Left ventricle myocardium inferior (tissue), 1 donor: ENCODE measurements at regions not wholly inside any gene's neighbourhood (a gene's known extent, or its start where the extent isn't known, plus 50 kb on each side); places are given as distances from the start of the nearest gene placed in this dataset.

Experiments used
- DNase-seq: peaks from one replicate; pipeline ENCODE4 v3.0.0-alpha.2; 2020
- H3K27ac ChIP-seq: fragments of 200-600 bp; replicated peaks from 2 replicates; pipeline ENCODE4 v1.8.0; 2021
- H3K27me3 ChIP-seq: fragments of 200-600 bp; 2 replicates; pipeline ENCODE4 v1.8.0; 2021; ENCODE audit warnings: low read depth
- H3K36me3 ChIP-seq: fragments of 200-600 bp; 2 replicates; pipeline ENCODE4 v1.8.0; 2021
- H3K4me1 ChIP-seq: fragments of 200-600 bp; 2 replicates; pipeline ENCODE4 v1.8.0; 2021
- H3K4me3 ChIP-seq: fragments of 200-600 bp; 2 replicates; pipeline ENCODE4 v1.8.0; 2021; ENCODE audit warnings: mild to moderate bottlenecking, moderate library complexity
- H3K9me3 ChIP-seq: fragments of 200-600 bp; replicated peaks from 2 replicates; pipeline ENCODE4 v1.8.0; 2021
- CTCF ChIP-seq: fragments of 200-600 bp; IDR thresholded peaks from 2 replicates; pipeline ENCODE4 v1.8.0; 2021; ENCODE audit warnings: antibody characterized with exemption, mild to moderate bottlenecking, borderline replicate concordance
- intact Hi-C: fragments of 100-400 bp; cut with micrococcal nuclease; formaldehyde crosslinking; loops from one replicate; pipeline ENCODE4 v1.11.0; 2022
- donor health status: DM: no; HTN: yes; CAD: no; lungs with severe emphysema.

- no peaks in the 10 kb centered on the region for H3K27me3 ChIP-seq
- no peak for DNase-seq
- no peaks in the 10 kb centered on the region for H3K36me3 ChIP-seq
- H3K4me1 ChIP-seq, result peaks cover 6% of the 10 kb centered on the region
- intact Hi-C loops, result no loop called here
- no peaks in the 10 kb centered on the region for H3K9me3 ChIP-seq
- no peak overlapping the region for H3K27ac ChIP-seq
- TF ChIP-seq CTCF, result no peak
- no peak overlapping the region for H3K4me3 ChIP-seq
Observed at GRCh38 chr10:44053391-44053790, 331.5 kb downstream of the CXCL12 start.

DNA sequence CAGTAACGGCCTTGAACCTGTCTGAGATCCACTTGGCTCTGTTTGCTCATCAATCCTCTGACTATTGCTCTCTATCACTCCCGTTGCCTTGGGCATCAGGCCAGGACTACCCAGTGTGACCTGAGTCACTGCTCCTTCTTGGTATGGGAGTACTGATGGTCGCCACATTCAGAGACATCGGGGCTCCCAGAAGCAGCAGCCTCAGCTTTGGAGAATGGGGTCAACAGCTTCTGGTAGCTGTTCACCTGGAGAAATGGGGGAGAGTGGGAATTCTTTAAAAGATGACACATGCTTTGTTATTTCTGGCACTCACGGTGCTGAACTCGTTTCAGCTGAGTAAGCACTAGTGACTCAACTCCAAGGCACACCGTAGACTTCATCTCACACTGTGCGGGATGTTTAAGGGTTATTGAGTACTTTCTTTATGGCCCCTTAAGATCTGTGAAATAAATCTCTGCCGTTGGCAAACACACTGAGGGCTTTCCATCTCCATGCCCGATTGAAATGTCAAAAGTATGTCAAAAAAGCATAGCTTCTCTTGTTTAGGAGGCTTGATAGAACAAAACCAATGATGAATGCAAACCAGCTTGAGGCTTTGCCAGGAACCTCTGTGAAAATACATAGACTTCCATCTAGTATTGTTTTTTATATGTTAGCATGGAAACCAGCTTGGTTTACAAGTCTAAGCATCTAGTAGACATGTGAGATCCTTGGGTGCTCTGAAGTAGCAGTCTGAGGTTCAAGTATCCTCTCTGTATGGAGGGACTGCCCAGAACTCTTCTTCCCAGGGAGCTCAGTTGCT, 333.1 kb downstream of the CXCL12 start:
- peaks cover 14% of the 10 kb centered on the region for H3K4me1 ChIP-seq
- TF ChIP-seq CTCF, result no peak
- H3K9me3 ChIP-seq, result no peaks in the 10 kb centered on the region
- no peaks in the 10 kb centered on the region for H3K27me3 ChIP-seq
- no peaks in the 10 kb centered on the region for H3K36me3 ChIP-seq
- intact Hi-C loops, result no loop called here
- no peak for DNase-seq
- no peak overlapping the region for H3K27ac ChIP-seq
- H3K4me3 ChIP-seq, result no peak overlapping the region

GRCh38 chr10:44051091-44051490, 333.8 kb downstream of the CXCL12 start:
- no peaks in the 10 kb centered on the region for H3K27me3 ChIP-seq
- H3K4me1 ChIP-seq, result peaks cover 14% of the 10 kb centered on the region
- no peak for DNase-seq
- H3K27ac ChIP-seq, result no peak overlapping the region
- H3K4me3 ChIP-seq, result no peak overlapping the region
- H3K36me3 ChIP-seq, result no peaks in the 10 kb centered on the region
- TF ChIP-seq CTCF, result no peak
- intact Hi-C loops, result no loop called here
- no peaks in the 10 kb centered on the region for H3K9me3 ChIP-seq

DNA sequence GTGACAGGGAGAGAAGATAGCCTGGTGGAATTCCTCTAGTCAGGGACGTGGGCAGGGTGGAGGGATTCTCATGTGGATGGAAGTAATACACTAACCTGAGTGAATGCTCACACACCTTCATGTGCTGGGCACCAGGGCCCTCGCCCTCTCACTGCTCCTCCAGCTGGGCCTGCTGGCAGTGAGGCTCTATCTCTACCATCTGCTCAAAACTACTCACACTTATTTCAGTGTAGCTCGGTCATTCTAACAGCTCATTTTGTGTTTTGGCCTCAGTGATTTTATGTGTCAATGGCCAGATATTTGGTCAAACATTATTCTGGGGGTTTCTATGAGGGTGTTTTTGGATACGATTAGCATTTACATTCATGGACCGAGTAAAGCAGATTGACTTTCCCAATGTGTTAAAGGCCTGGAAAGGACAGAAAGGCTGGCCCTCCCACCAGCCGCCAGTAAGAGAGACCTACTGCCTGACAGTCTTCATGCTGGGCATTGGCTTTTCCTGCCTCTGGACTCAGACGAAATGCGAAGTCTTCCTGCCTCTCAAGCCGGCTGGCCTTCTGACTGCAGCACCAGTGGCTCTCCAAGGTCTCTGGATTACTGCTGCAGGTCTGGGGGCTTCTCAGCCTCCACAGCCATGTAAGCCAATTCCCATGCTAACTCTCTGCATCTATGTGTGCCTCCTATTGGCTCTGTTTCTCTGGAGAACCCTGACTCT, 335.4 kb downstream of the CXCL12 start:
- Histone ChIP-seq H3K9me3 (no peaks in the 10 kb centered on the region), H3K4me3 (no peak overlapping the region), H3K36me3 (no peaks in the 10 kb centered on the region), H3K27me3 (no peaks in the 10 kb centered on the region), H3K27ac (no peak overlapping the region), H3K4me1 (peaks cover 29% of the 10 kb centered on the region)
- DNase-seq, result no peak
- intact Hi-C loops, result no loop called here
- no peak for TF ChIP-seq CTCF

- H3K27me3 ChIP-seq, result no peaks in the 10 kb centered on the region
- H3K4me3 ChIP-seq, result no peak overlapping the region
- peaks cover 32% of the 10 kb centered on the region for H3K4me1 ChIP-seq
- intact Hi-C loops, result no loop called here
- no peaks in the 10 kb centered on the region for H3K36me3 ChIP-seq
- TF ChIP-seq CTCF, result no peak
- peak overlapping the region; percentile 81 for H3K27ac ChIP-seq
- no peak for DNase-seq
- no peaks in the 10 kb centered on the region for H3K9me3 ChIP-seq
Observed at GRCh38 chr10:44047361-44047760, 337.5 kb downstream of the CXCL12 start.
